K562 (cell line): ENCODE measurements at regions not wholly inside any gene's neighbourhood (a gene's known extent, or its start where the extent isn't known, plus 50 kb on each side); places are given as distances from the start of the nearest gene placed in this dataset.
"Not testable (repeated sequence)": the region's sequence is repeated elsewhere in the genome, so short reads cannot be mapped to it uniquely, and the experiment has no call there.

Experiments
- ATAC-seq: fragments of 200-7000 bp; cut with Tn5 transposase; 3 replicates; pipeline ENCODE4 v1.9.1; 2020; ENCODE audit warnings: moderate library complexity
- BruUV-seq: library from RNA; stranded (reverse); fragments of 400-500 nt; replicated peaks from 2 replicates; lab custom pipeline; 2021; lab: Mats Ljungman, UMichigan
- CTCF ChIA-PET: fragments of 300-600 bp; formaldehyde crosslinking; extraction: SDS; loops from one replicate; lab custom pipeline; 2021; ENCODE audit warnings: low intra/inter-chr PET ratio; lab: Yijun Ruan, JAX
- POLR2A ChIA-PET: fragments of 300-600, 350-650 bp; sonication (Branson Sonifier 250); formaldehyde crosslinking; extraction: SDS; loops from one replicate; lab custom pipeline; 2021; ENCODE audit warnings: antibody characterized with exemption, inconsistent platforms; lab: Yijun Ruan, JAX
- DNase-seq, 4 experiments: peaks; one replicate each; pipeline versions ENCODE4 v3.0.0 to v3.0.0-alpha.2; 2011 to 2018; ENCODE audit warnings: low spot score in 3 of 4, mixed read lengths in 3 of 4; ENCODE audit errors: extremely low read depth in 1 of 4
- FAIRE-seq: peaks from 2 replicates; lab custom pipeline; 2011; peaks lifted over from hg19 to GRCh38; lab: Jason Lieb, UNC
- H2AFZ ChIP-seq: 2 replicates; pipeline ENCODE4 v1.6.0; 2011; ENCODE audit warnings: low read depth, low read length, control low read depth, inconsistent platforms
- H3K27ac ChIP-seq: fragments of 200-600 bp; 3 replicates; pipeline ENCODE4 v1.8.0; 2011; ENCODE audit warnings: low read depth, mild to moderate bottlenecking, control low read depth, inconsistent platforms, low read length, moderate library complexity, mixed read lengths; ENCODE audit errors: extremely low read depth
- H3K27me3 ChIP-seq, 2 experiments: fragments of 300-600 bp in 1 of 2; 2 replicates in 1 of 2; 3 replicates in 1 of 2; pipeline versions ENCODE4 v1.6.0 to v1.8.0; 2011; ENCODE audit warnings: inconsistent platforms in 2 of 2, low read length in 2 of 2, mild to moderate bottlenecking in 1 of 2, mixed read lengths in 1 of 2, moderate library complexity in 1 of 2; ENCODE audit not compliant: control insufficient read depth in 2 of 2, insufficient read depth in 2 of 2
- H3K36me3 ChIP-seq: fragments of 300-600 bp; 3 replicates; pipeline ENCODE4 v1.8.0; 2011; ENCODE audit warnings: mild to moderate bottlenecking, low read length, inconsistent platforms; ENCODE audit not compliant: control insufficient read depth, insufficient read depth
- H3K4me1 ChIP-seq, 2 experiments: fragments of 200-600 bp in 1 of 2; replicated peaks in 1 of 2; 2 replicates in 1 of 2; 3 replicates in 1 of 2; pipeline versions ENCODE4 v1.5.1 to v1.8.0; 2011; ENCODE audit warnings: inconsistent platforms in 2 of 2, low read length in 2 of 2, mild to moderate bottlenecking in 1 of 2, mixed read lengths in 1 of 2, moderate library complexity in 1 of 2; ENCODE audit not compliant: control insufficient read depth in 2 of 2, insufficient read depth in 2 of 2
- H3K4me2 ChIP-seq: 2 replicates; pipeline ENCODE4 v1.6.1; 2011; ENCODE audit warnings: low read length, control low read depth, inconsistent platforms, mixed read lengths; ENCODE audit not compliant: insufficient read depth
- H3K4me3 ChIP-seq: fragments of 200-600 bp; sonication (generic), shearing (Covaris generic); 2 replicates; pipeline ENCODE4 v1.5.1; 2016; ENCODE audit warnings: control low read depth, inconsistent platforms
- H3K79me2 ChIP-seq: fragments of 200-600 bp; 3 replicates; pipeline ENCODE4 v1.8.0; 2011; ENCODE audit warnings: low read length, inconsistent platforms; ENCODE audit not compliant: control insufficient read depth, insufficient read depth
- H3K9ac ChIP-seq, 2 experiments: 2 replicates each; pipeline versions ENCODE4 v1.6.0 to v1.6.1; 2011; ENCODE audit warnings: low read depth in 2 of 2, low read length in 2 of 2, control low read depth in 1 of 2, inconsistent platforms in 1 of 2, mild to moderate bottlenecking in 1 of 2, mixed read lengths in 1 of 2; ENCODE audit not compliant: insufficient read depth in 1 of 2
- H3K9me1 ChIP-seq: one replicate; pipeline ENCODE4 v1.6.0; 2011; ENCODE audit warnings: inconsistent platforms, mild to moderate bottlenecking, low read length, moderate library complexity; ENCODE audit not compliant: control insufficient read depth, insufficient read depth
- H3K9me3 ChIP-seq: replicated peaks from 2 replicates; pipeline ENCODE4 v1.5.1; 2011; ENCODE audit warnings: low read depth, low read length, inconsistent platforms; ENCODE audit not compliant: control insufficient read depth, insufficient read depth
- H4K20me1 ChIP-seq: replicated peaks from 2 replicates; pipeline ENCODE4 v1.6.1; 2011; ENCODE audit warnings: low read length, inconsistent platforms, mixed read lengths; ENCODE audit not compliant: control insufficient read depth, insufficient read depth
- ZC3H8 ChIP-seq: fragments of 450-650 bp; IDR thresholded peaks from 2 replicates; pipeline ENCODE4 v1.6.1; 2017
- WGBS: fragments of 100-300 bp; shearing (Covaris generic); methylation state at CpG from one replicate; pipeline ENCODE4 v1.1.6; 2016; ENCODE audit warnings: low coverage, mixed read lengths; ENCODE audit not compliant: insufficient coverage; ENCODE audit errors: missing lambda C conversion rate; 5-methylcytosine and 5-hydroxymethylcytosine counted together
- in situ Hi-C: fragments of 300-500 bp; cut with MboI; formaldehyde crosslinking; loops from 4 replicates; pipeline ENCODE4 v1.15.0; 2018; ENCODE audit warnings: inconsistent platforms, mixed read lengths
- intact Hi-C: fragments of 100-400 bp; cut with micrococcal nuclease; formaldehyde crosslinking; loops from 2 replicates; pipeline ENCODE4 v1.14.2; 2022
- TF ChIP-seq, protein P1 (sequence below): fragments of 450-650 bp; conservative IDR thresholded peaks from 2 replicates; pipeline ENCODE4 v1.6.1; 2016; ENCODE audit warnings: missing genetic modification characterization, low read depth, mild to moderate bottlenecking, control low read depth, missing compliant biosample characterization
- TF ChIP-seq, protein P2 (sequence below): fragments of 450-650 bp; IDR thresholded peaks from 2 replicates; pipeline ENCODE4 v1.6.1; 2016

DNA sequence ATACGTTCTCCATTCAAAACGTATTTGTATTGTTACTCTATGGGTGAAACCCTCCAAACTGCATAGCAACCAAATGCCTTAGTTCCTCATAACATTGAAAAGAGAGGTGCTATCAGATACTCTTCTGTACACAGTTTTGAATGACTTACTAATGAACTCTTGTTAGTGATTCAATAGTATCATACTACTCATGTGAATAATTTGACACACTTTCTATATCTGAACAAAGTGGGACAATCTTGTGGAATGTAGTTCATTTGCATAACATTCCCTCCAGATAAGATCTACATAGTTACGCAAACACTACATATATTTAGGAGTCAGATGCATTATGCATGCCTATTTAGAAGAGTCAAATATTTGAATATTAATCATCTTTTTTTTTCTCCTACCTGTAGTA, 232.0 kb upstream of the NRXN1 start (continued):
- TF ChIP-seq, protein P1, sequence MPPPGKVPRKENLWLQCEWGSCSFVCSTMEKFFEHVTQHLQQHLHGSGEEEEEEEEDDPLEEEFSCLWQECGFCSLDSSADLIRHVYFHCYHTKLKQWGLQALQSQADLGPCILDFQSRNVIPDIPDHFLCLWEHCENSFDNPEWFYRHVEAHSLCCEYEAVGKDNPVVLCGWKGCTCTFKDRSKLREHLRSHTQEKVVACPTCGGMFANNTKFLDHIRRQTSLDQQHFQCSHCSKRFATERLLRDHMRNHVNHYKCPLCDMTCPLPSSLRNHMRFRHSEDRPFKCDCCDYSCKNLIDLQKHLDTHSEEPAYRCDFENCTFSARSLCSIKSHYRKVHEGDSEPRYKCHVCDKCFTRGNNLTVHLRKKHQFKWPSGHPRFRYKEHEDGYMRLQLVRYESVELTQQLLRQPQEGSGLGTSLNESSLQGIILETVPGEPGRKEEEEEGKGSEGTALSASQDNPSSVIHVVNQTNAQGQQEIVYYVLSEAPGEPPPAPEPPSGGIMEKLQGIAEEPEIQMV (tag): no peak
- TF ChIP-seq ZC3H8: no peak
- TF ChIP-seq, protein P2, sequence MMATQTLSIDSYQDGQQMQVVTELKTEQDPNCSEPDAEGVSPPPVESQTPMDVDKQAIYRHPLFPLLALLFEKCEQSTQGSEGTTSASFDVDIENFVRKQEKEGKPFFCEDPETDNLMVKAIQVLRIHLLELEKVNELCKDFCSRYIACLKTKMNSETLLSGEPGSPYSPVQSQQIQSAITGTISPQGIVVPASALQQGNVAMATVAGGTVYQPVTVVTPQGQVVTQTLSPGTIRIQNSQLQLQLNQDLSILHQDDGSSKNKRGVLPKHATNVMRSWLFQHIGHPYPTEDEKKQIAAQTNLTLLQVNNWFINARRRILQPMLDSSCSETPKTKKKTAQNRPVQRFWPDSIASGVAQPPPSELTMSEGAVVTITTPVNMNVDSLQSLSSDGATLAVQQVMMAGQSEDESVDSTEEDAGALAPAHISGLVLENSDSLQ: no peak

DNA sequence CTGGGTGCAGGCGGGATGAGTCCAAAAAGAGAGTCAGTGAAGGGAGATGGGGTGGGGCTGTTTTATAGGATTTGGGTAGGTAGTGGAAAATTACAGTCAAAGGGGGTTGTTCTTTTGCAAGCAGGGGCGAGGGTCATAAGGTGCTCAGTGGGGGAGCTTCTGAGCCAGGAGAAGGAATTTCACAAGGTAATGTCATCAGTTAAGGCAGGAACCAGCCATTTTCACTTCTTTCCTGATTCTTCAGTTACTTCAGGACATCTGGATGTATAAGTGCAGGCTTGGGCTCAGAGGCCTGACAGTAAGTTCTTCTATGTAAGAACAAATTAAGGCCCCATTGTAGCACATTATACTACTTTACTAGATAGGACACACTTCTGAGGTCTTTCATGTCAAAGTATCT, 231.2 kb upstream of the NRXN1 start:
- H3K4me3 ChIP-seq, FAIRE-seq, H3K79me2 ChIP-seq, H2AFZ ChIP-seq, H3K4me1 ChIP-seq, H3K4me2 ChIP-seq, ATAC-seq, BruUV-seq, H3K9me1 ChIP-seq, DNase-seq, H3K9me3 ChIP-seq, intact Hi-C loops, H3K27me3 ChIP-seq, H3K36me3 ChIP-seq, H3K27ac ChIP-seq, POLR2A ChIA-PET, H3K9ac ChIP-seq, H4K20me1 ChIP-seq, CTCF ChIA-PET, in situ Hi-C loops: not testable (repeated sequence)
- WGBS: 0% methylated on average over 2 of the region's 2 CpGs
